ENCODE measurements at regions not wholly inside any gene's neighbourhood (a gene's known extent, or its start where the extent isn't known, plus 50 kb on each side); places are given as distances from the start of the nearest gene placed in this dataset.

- TF ChIP-seq CTCF (IDR thresholded peaks at IDR 0.05) (no peak), SIN3A (IDR thresholded peaks at IDR 0.05; ENCODE audit: borderline replicate concordance, insufficient read depth, low read depth, low read length) (no peak), TCF7L2 (IDR thresholded peaks at IDR 0.05; ENCODE audit: low read depth, low read length) (no peak), POLR2AphosphoS5 (IDR thresholded peaks at IDR 0.05; ENCODE audit: low read depth, low read length) (no peak)
Measured at GRCh38 chr4:23648854-23649596, 240.8 kb downstream of the PPARGC1A start.
